ENCODE measurements at regions not wholly inside any gene's neighbourhood (a gene's known extent, or its start where the extent isn't known, plus 50 kb on each side); places are given as distances from the start of the nearest gene placed in this dataset.

- Histone ChIP-seq H3K36me3 (no peaks in the 10 kb centered on the region), H3K27ac (no peak overlapping the region), H3K4me1 (ENCODE audit: control insufficient read depth in 1 of 2, low read depth in 2 of 2) (no peaks in the 10 kb centered on the region), H3K4me3 (no peak overlapping the region), H3K9me3 (no peaks in the 10 kb centered on the region), H3K27me3 (replicated peaks; ENCODE audit: insufficient read depth) (no peaks in the 10 kb centered on the region)
- ATAC-seq (ENCODE audit: insufficient number of reproducible peaks, low FRiP score, low read depth) (no peak), DNase-seq (ENCODE audit: low spot score) (no peak)
- no peak for TF ChIP-seq CTCF (IDR thresholded peaks at IDR 0.05)
Observed at GRCh38 chr5:44714871-44715561, 93.7 kb upstream of the MRPS30 start.

- Histone ChIP-seq H3K4me3 (no peak overlapping the region), H3K27ac (no peak overlapping the region), H3K9me3 (no peaks in the 10 kb centered on the region), H3K4me1 (ENCODE audit: control insufficient read depth in 1 of 2, low read depth in 2 of 2) (no peaks in the 10 kb centered on the region), H3K27me3 (replicated peaks; ENCODE audit: insufficient read depth) (no peaks in the 10 kb centered on the region), H3K36me3 (no peaks in the 10 kb centered on the region)
- ATAC-seq (ENCODE audit: insufficient number of reproducible peaks, low FRiP score, low read depth) (no peak), DNase-seq (ENCODE audit: low spot score) (no peak)
- no peak for TF ChIP-seq CTCF (IDR thresholded peaks at IDR 0.05)
Observed at GRCh38 chr5:44713446-44713845, 95.3 kb upstream of the MRPS30 start.

DNA sequence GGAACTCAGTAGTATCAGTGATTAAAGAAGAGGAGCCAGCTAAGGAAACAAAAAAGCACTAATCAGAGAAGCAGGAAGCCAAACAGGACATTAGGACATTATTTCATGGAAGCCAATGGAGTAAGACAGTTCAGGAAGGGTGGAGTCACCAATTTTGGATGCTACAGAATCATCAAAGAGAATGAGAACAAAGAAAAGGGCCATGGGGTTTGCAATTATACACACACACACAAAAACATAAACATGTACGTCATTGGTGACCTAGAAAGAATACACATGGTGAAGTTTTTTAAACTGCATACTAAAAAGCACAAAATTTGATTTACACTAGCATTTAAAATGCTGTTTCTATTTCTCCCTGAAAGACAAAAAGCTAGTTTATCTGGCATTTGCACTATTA, 96.8 kb upstream of the MRPS30 start:
- Histone ChIP-seq H3K27me3 (replicated peaks; ENCODE audit: insufficient read depth) (no peaks in the 10 kb centered on the region), H3K4me3 (no peak overlapping the region), H3K9me3 (no peaks in the 10 kb centered on the region), H3K4me1 (ENCODE audit: control insufficient read depth in 1 of 2, low read depth in 2 of 2) (no peaks in the 10 kb centered on the region), H3K27ac (no peak overlapping the region), H3K36me3 (no peaks in the 10 kb centered on the region)
- TF ChIP-seq CTCF (IDR thresholded peaks at IDR 0.05), result no peak
- DNase-seq (ENCODE audit: low spot score) (no peak), ATAC-seq (ENCODE audit: insufficient number of reproducible peaks, low FRiP score, low read depth) (no peak)

- Histone ChIP-seq H3K27me3 (replicated peaks; ENCODE audit: insufficient read depth) (no peaks in the 10 kb centered on the region), H3K36me3 (no peaks in the 10 kb centered on the region), H3K4me1 (ENCODE audit: control insufficient read depth in 1 of 2, low read depth in 2 of 2) (no peaks in the 10 kb centered on the region), H3K27ac (no peak overlapping the region), H3K9me3 (no peaks in the 10 kb centered on the region), H3K4me3 (no peak overlapping the region)
- ATAC-seq (ENCODE audit: insufficient number of reproducible peaks, low FRiP score, low read depth) (no peak), DNase-seq (ENCODE audit: low spot score) (no peak)
- no peak for TF ChIP-seq CTCF (IDR thresholded peaks at IDR 0.05)
Observed at GRCh38 chr5:44708602-44709001, 100.1 kb upstream of the MRPS30 start.

DNA sequence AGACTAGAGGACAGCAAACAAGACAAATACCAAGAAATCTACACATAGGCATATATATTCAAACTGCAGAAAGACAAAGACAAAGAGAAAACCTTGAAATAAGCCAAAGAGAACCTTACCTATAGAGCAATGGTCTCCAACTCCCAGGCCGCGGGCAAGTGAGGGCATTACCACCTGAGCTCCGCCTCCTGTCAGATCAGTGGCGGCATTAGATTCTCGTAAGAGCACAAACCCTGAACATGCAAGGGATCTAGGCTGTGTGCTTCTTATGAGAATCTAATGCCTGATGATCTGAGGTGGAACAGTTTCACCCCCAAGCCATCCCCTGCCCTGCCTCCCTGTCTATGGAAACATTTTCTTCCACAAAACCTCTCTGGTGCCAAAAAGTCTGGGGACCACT, 101.0 kb upstream of the MRPS30 start:
- ATAC-seq (ENCODE audit: insufficient number of reproducible peaks, low FRiP score, low read depth) (no peak), DNase-seq (ENCODE audit: low spot score) (no peak)
- no peak for TF ChIP-seq CTCF (IDR thresholded peaks at IDR 0.05)
- no peak overlapping the region for H3K4me3 ChIP-seq
- no peaks in the 10 kb centered on the region for H3K36me3 ChIP-seq
- H3K4me1 ChIP-seq (ENCODE audit: control insufficient read depth in 1 of 2, low read depth in 2 of 2), result no peaks in the 10 kb centered on the region
- H3K27ac ChIP-seq, result no peak overlapping the region
- no peaks in the 10 kb centered on the region for H3K9me3 ChIP-seq
- H3K27me3 ChIP-seq (replicated peaks; ENCODE audit: insufficient read depth), result no peaks in the 10 kb centered on the region

Data from thoracic aorta (tissue), 2 donors.